ENCODE measurements at regions not wholly inside any gene's neighbourhood (a gene's known extent, or its start where the extent isn't known, plus 50 kb on each side); places are given as distances from the start of the nearest gene placed in this dataset.

GRCh38 chr7:24378871-24379616 is 95.1 kb downstream of the NPY start:
- TF ChIP-seq CTCF (IDR thresholded peaks at IDR 0.05) (no peak), POLR2A (IDR thresholded peaks at IDR 0.05) (no peak)

All from ovary (tissue), 3 donors.